ENCODE measurements at regions not wholly inside any gene's neighbourhood (a gene's known extent, or its start where the extent isn't known, plus 50 kb on each side); places are given as distances from the start of the nearest gene placed in this dataset.

DNA sequence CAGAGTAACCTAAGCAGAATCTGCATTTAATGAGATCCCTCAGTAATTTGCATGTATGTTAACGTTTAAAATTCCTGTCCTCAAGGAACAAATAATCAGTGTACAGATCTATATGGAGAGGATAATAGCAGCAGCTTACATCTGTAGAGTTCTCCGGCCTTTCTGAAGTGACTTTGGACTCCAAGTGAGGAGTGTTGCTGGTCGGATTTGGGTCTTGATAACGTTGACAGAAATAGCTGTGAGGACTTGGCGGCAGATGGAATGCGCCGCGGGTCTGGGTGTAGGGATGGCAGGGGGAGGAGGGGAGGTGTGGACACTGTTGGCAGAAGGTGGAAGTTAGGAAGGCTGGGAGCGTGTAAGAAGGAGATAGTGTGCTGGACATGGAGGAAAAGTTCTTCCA lies 170.9 kb upstream of the GATA6 start:
- POLR2A ChIA-PET (ENCODE audit: low non-redundant PET), result no interaction called here
- peaks cover 4% of the 10 kb centered on the region for H3K4me1 ChIP-seq (ENCODE audit: insufficient read depth, low read length, poor library complexity, severe bottlenecking)

DNA sequence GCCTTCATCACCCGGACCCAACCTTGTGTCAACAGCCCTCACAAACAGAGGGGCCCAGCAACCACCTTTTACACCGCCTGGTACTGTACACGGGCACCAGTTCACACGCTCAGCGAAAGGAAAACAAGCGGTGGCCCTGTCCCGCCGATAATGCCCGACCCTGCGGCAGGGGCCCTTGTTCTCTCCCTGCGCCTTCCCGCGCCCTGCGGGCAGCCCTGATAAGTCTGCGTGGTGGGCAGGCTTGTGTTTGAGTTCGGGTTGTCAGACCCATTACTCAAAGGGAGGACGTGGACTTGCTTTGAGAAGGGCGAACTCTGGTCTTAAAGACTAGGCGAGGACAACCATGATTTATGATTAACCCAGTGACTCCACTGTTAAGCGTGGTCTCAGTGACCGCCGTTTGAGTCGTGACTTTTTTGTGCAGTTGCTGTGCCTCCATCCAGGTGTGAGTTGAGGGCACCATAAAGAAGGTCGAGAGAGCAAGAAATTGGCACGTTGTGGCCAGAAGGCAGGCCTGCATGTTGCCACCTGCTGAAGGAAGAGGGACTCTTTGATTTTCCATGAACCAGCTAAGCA lies 167.4 kb upstream of the GATA6 start:
- Histone ChIP-seq H3K4me1 (ENCODE audit: insufficient read depth, low read length, poor library complexity, severe bottlenecking) (peaks cover 4% of the 10 kb centered on the region), H3K4me3 (ENCODE audit: low read depth, low read length, poor library complexity, severe bottlenecking) (no peak overlapping the region), H3K27me3 (replicated peaks; ENCODE audit: insufficient read depth, low read depth, low read length, poor library complexity) (no peaks in the 10 kb centered on the region), H3K36me3 (ENCODE audit: insufficient read depth, low read length, poor library complexity, severe bottlenecking) (no peaks in the 10 kb centered on the region), H3K9me3 (ENCODE audit: low read depth, low read length, poor library complexity, severe bottlenecking) (no peaks in the 10 kb centered on the region), H3K27ac (ENCODE audit: low read depth, low read length, poor library complexity, severe bottlenecking) (no peak overlapping the region)
- BruUV-seq (replicated peaks), result no TSS peak
- no peak for DNase-seq (ENCODE audit: low spot score)
- ChIA-PET POLR2A (ENCODE audit: low non-redundant PET) (no interaction called here), CTCF (no interaction called here)
- intact Hi-C loops (cut with micrococcal nuclease; ENCODE audit: unreplicated experiment), result no loop called here
- TF ChIP-seq EZH2 (IDR thresholded peaks at IDR 0.05; ENCODE audit: borderline replicate concordance, low read depth, low read length, poor library complexity, severe bottlenecking) (no peak), CTCF (conservative IDR thresholded peaks at IDR 0.05; ENCODE audit: low read depth, low read length) (no peak)

More for the DNA sequence above, 170.9 kb upstream of the GATA6 start:
- H3K27me3 ChIP-seq (replicated peaks; ENCODE audit: insufficient read depth, low read depth, low read length, poor library complexity), result no peaks in the 10 kb centered on the region
- CTCF ChIA-PET, result interaction anchor here (1.1 to 1.4 kb wide), 2 partner anchors 16 to 564 kb away, joined by 4 to 6 read pairs; no protein-coding TSS in a partner anchor
- intact Hi-C loops (cut with micrococcal nuclease; ENCODE audit: unreplicated experiment), result loop anchor here (5.0 kb wide), 1 partner anchor 564 kb away; no protein-coding TSS in a partner anchor
- no peak overlapping the region for H3K4me3 ChIP-seq (ENCODE audit: low read depth, low read length, poor library complexity, severe bottlenecking)
- no TSS peak for BruUV-seq (replicated peaks)
- H3K9me3 ChIP-seq (ENCODE audit: low read depth, low read length, poor library complexity, severe bottlenecking), result no peaks in the 10 kb centered on the region
- H3K36me3 ChIP-seq (ENCODE audit: insufficient read depth, low read length, poor library complexity, severe bottlenecking), result no peaks in the 10 kb centered on the region
- no peak for TF ChIP-seq EZH2 (IDR thresholded peaks at IDR 0.05; ENCODE audit: borderline replicate concordance, low read depth, low read length, poor library complexity, severe bottlenecking)
- no peak for TF ChIP-seq CTCF (conservative IDR thresholded peaks at IDR 0.05; ENCODE audit: low read depth, low read length)
- no peak for DNase-seq (ENCODE audit: low spot score)
- H3K27ac ChIP-seq (ENCODE audit: low read depth, low read length, poor library complexity, severe bottlenecking), result no peak overlapping the region

DNA sequence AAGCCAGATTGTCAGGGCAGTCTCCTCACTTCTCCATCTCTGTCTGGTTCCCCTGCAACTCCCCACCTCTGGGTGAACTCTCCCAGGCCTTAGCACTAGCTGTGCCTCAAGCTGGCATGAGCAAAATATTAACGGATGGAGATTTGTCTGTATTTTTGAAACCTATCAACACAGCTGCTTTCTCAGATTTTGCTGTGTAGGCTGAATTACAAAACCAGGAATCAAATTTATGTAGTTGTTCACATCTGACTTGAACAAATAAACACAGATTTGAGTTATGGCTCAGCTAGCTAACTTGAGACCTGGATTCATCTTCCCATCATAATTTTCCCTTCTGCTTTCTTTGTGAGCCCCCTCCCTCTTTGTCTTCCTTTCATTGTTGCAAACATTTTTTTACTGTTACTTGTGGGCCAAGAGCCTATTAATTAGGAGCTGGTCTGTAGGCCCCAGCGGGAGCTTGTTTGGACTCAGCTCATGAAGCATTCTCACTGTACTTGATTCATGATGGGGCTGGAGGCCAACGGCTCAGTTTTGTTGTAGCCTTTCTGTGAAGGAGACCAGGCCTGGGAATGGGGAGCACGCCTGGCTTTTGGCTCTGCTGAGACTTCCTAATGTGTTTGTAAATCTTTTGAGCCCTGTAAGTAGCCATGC lies 164.1 kb upstream of the GATA6 start:
- H3K27ac ChIP-seq (ENCODE audit: low read depth, low read length, poor library complexity, severe bottlenecking), result no peak overlapping the region
- no peaks in the 10 kb centered on the region for H3K9me3 ChIP-seq (ENCODE audit: low read depth, low read length, poor library complexity, severe bottlenecking)
- CTCF ChIA-PET, result no interaction called here
- BruUV-seq (replicated peaks), result no TSS peak
- H3K4me1 ChIP-seq (ENCODE audit: insufficient read depth, low read length, poor library complexity, severe bottlenecking), result no peaks in the 10 kb centered on the region
- no peak for DNase-seq (ENCODE audit: low spot score)
- no peak for TF ChIP-seq EZH2 (IDR thresholded peaks at IDR 0.05; ENCODE audit: borderline replicate concordance, low read depth, low read length, poor library complexity, severe bottlenecking)
- no peak for TF ChIP-seq CTCF (conservative IDR thresholded peaks at IDR 0.05; ENCODE audit: low read depth, low read length)
- no peak overlapping the region for H3K4me3 ChIP-seq (ENCODE audit: low read depth, low read length, poor library complexity, severe bottlenecking)
- intact Hi-C loops (cut with micrococcal nuclease; ENCODE audit: unreplicated experiment), result no loop called here
- no peaks in the 10 kb centered on the region for H3K36me3 ChIP-seq (ENCODE audit: insufficient read depth, low read length, poor library complexity, severe bottlenecking)
- no peaks in the 10 kb centered on the region for H3K27me3 ChIP-seq (replicated peaks; ENCODE audit: insufficient read depth, low read depth, low read length, poor library complexity)
- POLR2A ChIA-PET (ENCODE audit: low non-redundant PET), result no interaction called here

All from A673 (cell line).